ENCODE measurements at regions not wholly inside any gene's neighbourhood (a gene's known extent, or its start where the extent isn't known, plus 50 kb on each side); places are given as distances from the start of the nearest gene placed in this dataset.

GRCh38 chr5:14942212-14942611 lies 70.6 kb upstream of the ANKH start:
- DNase-seq, result peak; percentile 28
- Histone ChIP-seq H4K20me1 (ENCODE audit: insufficient read depth) (no peaks in the 10 kb centered on the region), H3K4me3 (ENCODE audit: low read depth in 2 of 2, low read length in 1 of 2) (no peak overlapping the region), H3K9me3 (no peaks in the 10 kb centered on the region), H3K36me3 (replicated peaks in 1 of 2; ENCODE audit: control insufficient read depth in 1 of 2, insufficient read depth in 2 of 2, low read length in 1 of 2) (no peaks in the 10 kb centered on the region), H3K79me2 (ENCODE audit: insufficient read depth) (no peaks in the 10 kb centered on the region), H2AFZ (ENCODE audit: low read depth) (no peak overlapping the region), H3F3A (replicated peaks; ENCODE audit: insufficient read depth) (peaks cover 3% of the 10 kb centered on the region), H3K4me2 (no peak overlapping the region), H3K9me2 (no peaks in the 10 kb centered on the region), H3K27me3 (ENCODE audit: insufficient read depth) (no peaks in the 10 kb centered on the region), H3K9ac (no peak overlapping the region), H3K27ac (ENCODE audit: low read depth in 2 of 2, low read length in 1 of 2) (peak overlapping the region in 1 of 2 experiments; percentile 6; a peak in 1 of 4 replicates), H3K4me1 (ENCODE audit: control insufficient read depth in 1 of 2, insufficient read depth in 2 of 2, low read depth in 1 of 2, low read length in 1 of 2) (no peaks in the 10 kb centered on the region; a peak in 1 of 4 replicates)
- TF ChIP-seq USF2 (IDR thresholded peaks at IDR 0.05; ENCODE audit: borderline replicate concordance, low read depth, low read length) (no peak), MXI1 (IDR thresholded peaks at IDR 0.05; ENCODE audit: low read depth, low read length) (0 out of 2 replicates have a peak, but pooled peaks have one; percentile 25), RCOR1 (IDR thresholded peaks at IDR 0.05; ENCODE audit: low read length) (no peak), GATA2 (CRISPR knock-in tag; IDR thresholded peaks at IDR 0.05) (peak; percentile 50), YY1 (IDR thresholded peaks at IDR 0.05; ENCODE audit: low read depth) (no peak), ELF1 (IDR thresholded peaks at IDR 0.05) (no peak), SMC3 (IDR thresholded peaks at IDR 0.05; ENCODE audit: low read depth, low read length) (no peak)
- POLR2A ChIA-PET, result interaction anchor here (0.6 kb wide), 1 partner anchor 11 kb away, joined by 3 read pairs; no protein-coding TSS in a partner anchor
- CTCF ChIA-PET, result interaction anchor here (0.8 to 2.2 kb wide), 5 partner anchors 9 to 214 kb away, joined by 3 to 5 read pairs (median 4); partner anchors contain the start of gene ANKH

- Histone ChIP-seq H3K9me2 (no peaks in the 10 kb centered on the region), H3F3A (replicated peaks; ENCODE audit: insufficient read depth) (peaks cover 11% of the 10 kb centered on the region), H3K27ac (ENCODE audit: low read depth in 2 of 2, low read length in 1 of 2) (no peak overlapping the region), H2AFZ (ENCODE audit: low read depth) (no peak overlapping the region), H3K79me2 (ENCODE audit: insufficient read depth) (no peaks in the 10 kb centered on the region), H3K27me3 (ENCODE audit: insufficient read depth) (no peaks in the 10 kb centered on the region), H3K9me3 (no peaks in the 10 kb centered on the region), H3K4me1 (ENCODE audit: control insufficient read depth in 1 of 2, insufficient read depth in 2 of 2, low read depth in 1 of 2, low read length in 1 of 2) (no peaks in the 10 kb centered on the region; a peak in 1 of 4 replicates), H4K20me1 (ENCODE audit: insufficient read depth) (no peaks in the 10 kb centered on the region), H3K36me3 (replicated peaks in 1 of 2; ENCODE audit: control insufficient read depth in 1 of 2, insufficient read depth in 2 of 2, low read length in 1 of 2) (no peaks in the 10 kb centered on the region), H3K9ac (no peak overlapping the region), H3K4me3 (ENCODE audit: low read depth in 2 of 2, low read length in 1 of 2) (no peak overlapping the region), H3K4me2 (no peak overlapping the region)
- ChIA-PET POLR2A (no interaction called here), CTCF (no interaction called here)
- 42% methylated on average over 5 of the region's 5 CpGs for WGBS (ENCODE audit: low lambda C conversion rate)
- no peak for TF ChIP-seq RFX5 (IDR thresholded peaks at IDR 0.05; ENCODE audit: low read length)
- DNase-seq, result no peak
These were observed 65.7 kb upstream of the ANKH start for GRCh38 chr5:14937254-14937653.

GRCh38 chr5:14936588-14936987 lies 65.0 kb upstream of the ANKH start:
- H3F3A ChIP-seq (replicated peaks; ENCODE audit: insufficient read depth), result peaks cover 9% of the 10 kb centered on the region
- H3K9ac ChIP-seq, result no peak overlapping the region
- no peaks in the 10 kb centered on the region for H3K9me2 ChIP-seq
- no peaks in the 10 kb centered on the region for H3K27me3 ChIP-seq (ENCODE audit: insufficient read depth)
- no peak overlapping the region for H3K27ac ChIP-seq (ENCODE audit: low read depth in 2 of 2, low read length in 1 of 2)
- ChIA-PET CTCF (no interaction called here), POLR2A (no interaction called here)
- no peak overlapping the region for H2AFZ ChIP-seq (ENCODE audit: low read depth)
- H3K9me3 ChIP-seq, result no peaks in the 10 kb centered on the region
- H4K20me1 ChIP-seq (ENCODE audit: insufficient read depth), result no peaks in the 10 kb centered on the region
- no peak for DNase-seq
- WGBS (ENCODE audit: low lambda C conversion rate), result 29% methylated on average over 2 of the region's 2 CpGs
- H3K36me3 ChIP-seq (replicated peaks in 1 of 2; ENCODE audit: control insufficient read depth in 1 of 2, insufficient read depth in 2 of 2, low read length in 1 of 2), result no peaks in the 10 kb centered on the region
- no peak overlapping the region for H3K4me3 ChIP-seq (ENCODE audit: low read depth in 2 of 2, low read length in 1 of 2)
- no peaks in the 10 kb centered on the region for H3K4me1 ChIP-seq (ENCODE audit: control insufficient read depth in 1 of 2, insufficient read depth in 2 of 2, low read depth in 1 of 2, low read length in 1 of 2)
- H3K4me2 ChIP-seq, result no peak overlapping the region
- H3K79me2 ChIP-seq (ENCODE audit: insufficient read depth), result no peaks in the 10 kb centered on the region
- TF ChIP-seq FOSL2 (IDR thresholded peaks at IDR 0.05; ENCODE audit: borderline replicate concordance, low read depth), result no peak
- TF ChIP-seq MAX (IDR thresholded peaks at IDR 0.05; ENCODE audit: low read depth), result no peak
- TF ChIP-seq POLR2AphosphoS5 (IDR thresholded peaks at IDR 0.05; ENCODE audit: low read depth, low read length), result no peak
- no peak for TF ChIP-seq MXI1 (IDR thresholded peaks at IDR 0.05; ENCODE audit: low read depth, low read length)
- no peak for TF ChIP-seq YY1 (IDR thresholded peaks at IDR 0.05; ENCODE audit: low read depth)
- TF ChIP-seq ZBTB33 (IDR thresholded peaks at IDR 0.05; ENCODE audit: borderline replicate concordance, low read depth), result no peak
- no peak for TF ChIP-seq RAD21 (IDR thresholded peaks at IDR 0.05; ENCODE audit: low read length)
- no peak for TF ChIP-seq GATA2 (CRISPR knock-in tag; IDR thresholded peaks at IDR 0.05)
- no peak for TF ChIP-seq SMC3 (IDR thresholded peaks at IDR 0.05; ENCODE audit: low read depth, low read length)
- TF ChIP-seq NFIC (IDR thresholded peaks at IDR 0.05; ENCODE audit: borderline replicate concordance), result no peak
- no peak for TF ChIP-seq RCOR1 (IDR thresholded peaks at IDR 0.05; ENCODE audit: low read length)
- TF ChIP-seq CTCF (IDR thresholded peaks at IDR 0.05), result no peak
- TF ChIP-seq NRF1 (IDR thresholded peaks at IDR 0.05; ENCODE audit: low read depth, low read length), result no peak

Measured in SK-N-SH (cell line).